ENCODE measurements at regions not wholly inside any gene's neighbourhood (a gene's known extent, or its start where the extent isn't known, plus 50 kb on each side); places are given as distances from the start of the nearest gene placed in this dataset.
A peak's percentile ranks its signal among the peaks of the same experiment; 100 is the strongest.

GRCh38 chr6:95431637-95432228, 145.6 kb upstream of the MANEA start:
- H3K4me2 ChIP-seq (replicated peaks; ENCODE audit: extremely low read depth, low read length, poor library complexity, severe bottlenecking): no peak overlapping the region
- Mint-ChIP-seq H3K36me3 (no peaks in the 10 kb centered on the region), H3K27me3 (ENCODE audit: low read depth in 3 of 3) (no peaks in the 10 kb centered on the region), H3K4me1 (no peaks in the 10 kb centered on the region), H3K9me3 (no peaks in the 10 kb centered on the region), H3K27ac (no peak overlapping the region), H3K4me3 (no peak overlapping the region)
- H3K36me3 ChIP-seq (replicated peaks in 1 of 2; ENCODE audit: control insufficient read depth in 1 of 2, insufficient read depth in 2 of 2, low read length in 2 of 2): no peaks in the 10 kb centered on the region
- H3K79me2 ChIP-seq (ENCODE audit: insufficient read depth, low read length): no peaks in the 10 kb centered on the region
- no peaks in the 10 kb centered on the region for H3K27me3 ChIP-seq (ENCODE audit: control insufficient read depth in 2 of 2, insufficient read depth in 2 of 2, low read length in 2 of 2)
- TF ChIP-seq CTCF (IDR thresholded peaks at IDR 0.05): peak; percentile 79
- H3K4me1 ChIP-seq (ENCODE audit: control insufficient read depth in 1 of 2, insufficient read depth in 2 of 2, low read length in 2 of 2): no peaks in the 10 kb centered on the region
- H2AFZ ChIP-seq (ENCODE audit: insufficient read depth, low read depth, low read length, poor library complexity, severe bottlenecking): no peak overlapping the region
- no peak overlapping the region for H3K9ac ChIP-seq (ENCODE audit: insufficient read depth, low read length, poor library complexity, severe bottlenecking)
- no CpG with 5 or more reads among the region's 2 CpGs for WGBS (ENCODE audit: insufficient coverage)
- no peaks in the 10 kb centered on the region for H4K20me1 ChIP-seq (ENCODE audit: insufficient read depth, low read length)
- no peak overlapping the region for H3K27ac ChIP-seq (ENCODE audit: low read depth in 1 of 2, low read length in 2 of 2)
- no peaks in the 10 kb centered on the region for H3K9me3 ChIP-seq (replicated peaks in 1 of 2; ENCODE audit: control insufficient read depth in 1 of 2, insufficient read depth in 1 of 2, low read length in 2 of 2)
- intact Hi-C loops (cut with micrococcal nuclease): no loop called here
- no peak overlapping the region for H3K4me3 ChIP-seq (replicated peaks in 1 of 3; ENCODE audit: low read depth in 2 of 3, low read length in 3 of 3)
- peak in 1 of 3 donors; percentile 1 for DNase-seq

GRCh38 chr6:95439741-95440140, 137.6 kb upstream of the MANEA start:
- DNase-seq: no peak
- no peak for TF ChIP-seq CTCF (IDR thresholded peaks at IDR 0.05)
- Mint-ChIP-seq H3K27me3 (ENCODE audit: low read depth in 3 of 3) (peaks cover 2 to 3% (median 2%) of the 10 kb centered on the region in 3 donors), H3K4me1 (no peaks in the 10 kb centered on the region), H3K36me3 (no peaks in the 10 kb centered on the region), H3K4me3 (no peak overlapping the region), H3K27ac (no peak overlapping the region), H3K9me3 (no peaks in the 10 kb centered on the region)
- no peaks in the 10 kb centered on the region for H3K79me2 ChIP-seq (ENCODE audit: insufficient read depth, low read length)
- WGBS (ENCODE audit: insufficient coverage): 83% methylated on average over 2 of the region's 2 CpGs
- no peak overlapping the region for H3K27ac ChIP-seq (ENCODE audit: low read depth in 1 of 2, low read length in 2 of 2)
- H3K4me3 ChIP-seq (replicated peaks in 1 of 3; ENCODE audit: low read depth in 2 of 3, low read length in 3 of 3): no peak overlapping the region
- intact Hi-C loops (cut with micrococcal nuclease): no loop called here
- no peaks in the 10 kb centered on the region for H3K4me1 ChIP-seq (ENCODE audit: control insufficient read depth in 1 of 2, insufficient read depth in 2 of 2, low read length in 2 of 2)
- no peaks in the 10 kb centered on the region for H3K9me3 ChIP-seq (replicated peaks in 1 of 2; ENCODE audit: control insufficient read depth in 1 of 2, insufficient read depth in 1 of 2, low read length in 2 of 2)
- H3K27me3 ChIP-seq (ENCODE audit: control insufficient read depth in 2 of 2, insufficient read depth in 2 of 2, low read length in 2 of 2): no peaks in the 10 kb centered on the region
- H3K9ac ChIP-seq (ENCODE audit: insufficient read depth, low read length, poor library complexity, severe bottlenecking): no peak overlapping the region
- H4K20me1 ChIP-seq (ENCODE audit: insufficient read depth, low read length): no peaks in the 10 kb centered on the region
- no peak overlapping the region for H3K4me2 ChIP-seq (replicated peaks; ENCODE audit: extremely low read depth, low read length, poor library complexity, severe bottlenecking)
- H2AFZ ChIP-seq (ENCODE audit: insufficient read depth, low read depth, low read length, poor library complexity, severe bottlenecking): no peak overlapping the region
- no peaks in the 10 kb centered on the region for H3K36me3 ChIP-seq (replicated peaks in 1 of 2; ENCODE audit: control insufficient read depth in 1 of 2, insufficient read depth in 2 of 2, low read length in 2 of 2)

Data from CD14-positive monocyte (primary cell).